PC-9 (cell line): ENCODE measurements at regions not wholly inside any gene's neighbourhood (a gene's known extent, or its start where the extent isn't known, plus 50 kb on each side); places are given as distances from the start of the nearest gene placed in this dataset.

Source experiments
- CTCF ChIP-seq: fragments of 200-600 bp; sonication (generic); conservative IDR thresholded peaks from 2 replicates; pipeline ENCODE4 v1.6.1; 2017; ENCODE audit warnings: mixed run types, antibody characterized with exemption, mild to moderate bottlenecking, moderate library complexity
- EZH2 ChIP-seq: fragments of 200-600 bp; sonication (generic); IDR thresholded peaks from 2 replicates; pipeline ENCODE4 v1.8.0; 2017; ENCODE audit warnings: antibody characterized with exemption, low read depth

- TF ChIP-seq CTCF, result no peak
- TF ChIP-seq EZH2, result no peak
Observed at GRCh38 chr6:147879031-147879580, 370.6 kb downstream of the SAMD5 start.
